ENCODE measurements at regions not wholly inside any gene's neighbourhood (a gene's known extent, or its start where the extent isn't known, plus 50 kb on each side); places are given as distances from the start of the nearest gene placed in this dataset.

GRCh38 chr7:15104411-15105092 lies 202.0 kb upstream of the DGKB start:
- DNase-seq (ENCODE audit: extremely low spot score, unreplicated experiment), result no peak
- Mint-ChIP-seq H3K4me1 (ENCODE audit: unreplicated experiment) (no peaks in the 10 kb centered on the region), H3K27me3 (ENCODE audit: unreplicated experiment) (no peaks in the 10 kb centered on the region), H3K36me3 (ENCODE audit: unreplicated experiment) (no peaks in the 10 kb centered on the region), H3K9me3 (ENCODE audit: unreplicated experiment) (peaks cover 4% of the 10 kb centered on the region), H3K4me3 (ENCODE audit: unreplicated experiment) (no peak overlapping the region), H3K27ac (ENCODE audit: unreplicated experiment) (no peak overlapping the region)
- TF ChIP-seq, protein P1, sequence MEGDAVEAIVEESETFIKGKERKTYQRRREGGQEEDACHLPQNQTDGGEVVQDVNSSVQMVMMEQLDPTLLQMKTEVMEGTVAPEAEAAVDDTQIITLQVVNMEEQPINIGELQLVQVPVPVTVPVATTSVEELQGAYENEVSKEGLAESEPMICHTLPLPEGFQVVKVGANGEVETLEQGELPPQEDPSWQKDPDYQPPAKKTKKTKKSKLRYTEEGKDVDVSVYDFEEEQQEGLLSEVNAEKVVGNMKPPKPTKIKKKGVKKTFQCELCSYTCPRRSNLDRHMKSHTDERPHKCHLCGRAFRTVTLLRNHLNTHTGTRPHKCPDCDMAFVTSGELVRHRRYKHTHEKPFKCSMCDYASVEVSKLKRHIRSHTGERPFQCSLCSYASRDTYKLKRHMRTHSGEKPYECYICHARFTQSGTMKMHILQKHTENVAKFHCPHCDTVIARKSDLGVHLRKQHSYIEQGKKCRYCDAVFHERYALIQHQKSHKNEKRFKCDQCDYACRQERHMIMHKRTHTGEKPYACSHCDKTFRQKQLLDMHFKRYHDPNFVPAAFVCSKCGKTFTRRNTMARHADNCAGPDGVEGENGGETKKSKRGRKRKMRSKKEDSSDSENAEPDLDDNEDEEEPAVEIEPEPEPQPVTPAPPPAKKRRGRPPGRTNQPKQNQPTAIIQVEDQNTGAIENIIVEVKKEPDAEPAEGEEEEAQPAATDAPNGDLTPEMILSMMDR (IDR thresholded peaks at IDR 0.05), result no peak

GRCh38 chr7:15099074-15099473 lies 196.5 kb upstream of the DGKB start:
- no peaks in the 10 kb centered on the region for H3K9me3 Mint-ChIP-seq (ENCODE audit: unreplicated experiment)
- TF ChIP-seq, protein P1 (IDR thresholded peaks at IDR 0.05), result no peak
- no peaks in the 10 kb centered on the region for H3K36me3 Mint-ChIP-seq (ENCODE audit: unreplicated experiment)
- no peak overlapping the region for H3K27ac Mint-ChIP-seq (ENCODE audit: unreplicated experiment)
- no peaks in the 10 kb centered on the region for H3K27me3 Mint-ChIP-seq (ENCODE audit: unreplicated experiment)
- DNase-seq (ENCODE audit: extremely low spot score, unreplicated experiment), result no peak
- no peaks in the 10 kb centered on the region for H3K4me1 Mint-ChIP-seq (ENCODE audit: unreplicated experiment)
- no peak overlapping the region for H3K4me3 Mint-ChIP-seq (ENCODE audit: unreplicated experiment)

DNA sequence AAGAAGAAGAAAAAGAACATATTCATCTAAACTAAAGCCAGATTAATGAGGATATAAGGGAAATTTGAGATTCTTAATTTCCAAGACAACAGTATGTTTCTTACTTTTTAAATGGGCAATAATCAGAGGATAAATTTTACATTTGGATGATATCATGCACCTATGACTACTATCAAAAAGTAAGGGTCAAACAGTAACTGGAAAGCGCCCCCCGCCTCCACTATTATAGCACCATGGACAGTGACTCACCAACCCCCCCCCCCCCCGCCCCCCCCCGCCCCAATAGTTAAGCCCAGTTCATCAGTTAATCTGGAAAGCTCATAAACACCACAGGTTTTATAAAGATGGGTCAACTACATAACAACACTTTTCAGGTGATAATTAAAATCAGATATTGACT lies 194.3 kb upstream of the DGKB start:
- no peak overlapping the region for H3K4me3 Mint-ChIP-seq (ENCODE audit: unreplicated experiment)

GRCh38 chr7:15094989-15095388 lies 192.4 kb upstream of the DGKB start:
- Mint-ChIP-seq H3K27me3 (ENCODE audit: unreplicated experiment) (no peaks in the 10 kb centered on the region), H3K27ac (ENCODE audit: unreplicated experiment) (no peak overlapping the region), H3K36me3 (ENCODE audit: unreplicated experiment) (no peaks in the 10 kb centered on the region), H3K4me3 (ENCODE audit: unreplicated experiment) (no peak overlapping the region), H3K4me1 (ENCODE audit: unreplicated experiment) (no peaks in the 10 kb centered on the region), H3K9me3 (ENCODE audit: unreplicated experiment) (no peaks in the 10 kb centered on the region)
- DNase-seq (ENCODE audit: extremely low spot score, unreplicated experiment), result no peak
- TF ChIP-seq, protein P1 (IDR thresholded peaks at IDR 0.05), result no peak

More for the DNA sequence above, 194.3 kb upstream of the DGKB start:
- Mint-ChIP-seq H3K27me3 (ENCODE audit: unreplicated experiment) (no peaks in the 10 kb centered on the region), H3K4me1 (ENCODE audit: unreplicated experiment) (no peaks in the 10 kb centered on the region), H3K27ac (ENCODE audit: unreplicated experiment) (no peak overlapping the region), H3K36me3 (ENCODE audit: unreplicated experiment) (no peaks in the 10 kb centered on the region), H3K9me3 (ENCODE audit: unreplicated experiment) (no peaks in the 10 kb centered on the region)
- no peak for DNase-seq (ENCODE audit: extremely low spot score, unreplicated experiment)
- TF ChIP-seq, protein P1 (IDR thresholded peaks at IDR 0.05), result no peak

DNA sequence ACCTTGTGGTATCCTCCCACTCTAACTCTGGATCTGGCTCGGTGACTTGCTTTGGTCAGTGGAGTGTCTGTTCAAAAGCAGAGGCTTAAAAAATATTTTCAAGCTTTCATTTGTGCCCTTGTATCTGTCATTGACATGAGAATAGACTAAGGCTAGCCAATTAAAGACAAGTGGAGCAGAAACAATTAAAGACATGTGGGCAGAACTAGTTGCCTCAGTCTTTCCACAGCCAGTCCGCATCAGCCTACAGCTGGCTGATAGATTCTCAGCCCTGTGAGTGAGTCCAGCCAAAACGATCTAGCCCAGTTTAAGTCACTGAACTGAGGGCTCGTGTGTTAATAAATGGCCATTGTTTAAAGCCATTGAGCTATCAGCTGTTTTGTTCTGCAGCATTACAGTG lies 185.2 kb upstream of the DGKB start:
- DNase-seq (ENCODE audit: extremely low spot score, unreplicated experiment), result no peak
- Mint-ChIP-seq H3K4me3 (ENCODE audit: unreplicated experiment) (no peak overlapping the region), H3K27me3 (ENCODE audit: unreplicated experiment) (no peaks in the 10 kb centered on the region), H3K9me3 (ENCODE audit: unreplicated experiment) (no peaks in the 10 kb centered on the region), H3K4me1 (ENCODE audit: unreplicated experiment) (peaks cover 17% of the 10 kb centered on the region), H3K27ac (ENCODE audit: unreplicated experiment) (no peak overlapping the region), H3K36me3 (ENCODE audit: unreplicated experiment) (no peaks in the 10 kb centered on the region)
- TF ChIP-seq, protein P1 (IDR thresholded peaks at IDR 0.05), result no peak
